Duodenal mucosa (tissue), 2 donors: ENCODE measurements at regions not wholly inside any gene's neighbourhood (a gene's known extent, or its start where the extent isn't known, plus 50 kb on each side); places are given as distances from the start of the nearest gene placed in this dataset.

ENCODE experiments used
- H3K27ac ChIP-seq: one replicate; pipeline ENCODE4 v1.7.0; 2013; ENCODE audit warnings: low read depth, low read length
- H3K27me3 ChIP-seq, 2 donors: one replicate each; pipeline ENCODE4 v1.7.0; 2013; ENCODE audit warnings: low read length in 2 of 2, control low read depth in 1 of 2; ENCODE audit not compliant: insufficient read depth in 2 of 2, control insufficient read depth in 1 of 2
- H3K36me3 ChIP-seq, 2 donors: one replicate each; pipeline ENCODE4 v1.7.0; 2013; ENCODE audit warnings: low read length in 2 of 2, control low read depth in 1 of 2; ENCODE audit not compliant: insufficient read depth in 2 of 2, control insufficient read depth in 1 of 2
- H3K4me1 ChIP-seq, 2 donors: one replicate each; pipeline ENCODE4 v1.7.0; 2013; ENCODE audit warnings: low read length in 2 of 2, control low read depth in 1 of 2; ENCODE audit not compliant: insufficient read depth in 2 of 2, control insufficient read depth in 1 of 2
- H3K4me3 ChIP-seq, 2 donors: one replicate each; pipeline ENCODE4 v1.7.0; 2013; ENCODE audit warnings: low read length in 2 of 2, low read depth in 1 of 2
- H3K9ac ChIP-seq, 2 donors: one replicate each; pipeline ENCODE4 v1.7.0; 2013; ENCODE audit warnings: low read length in 2 of 2, low read depth in 1 of 2
- H3K9me3 ChIP-seq, 2 donors: one replicate each; pipeline ENCODE4 v1.7.0; 2013; ENCODE audit warnings: low read length in 2 of 2, control low read depth in 1 of 2; ENCODE audit not compliant: control insufficient read depth in 1 of 2

- Histone ChIP-seq H3K4me3 (no peak overlapping the region), H3K27me3 (no peaks in the 10 kb centered on the region), H3K27ac (no peak overlapping the region), H3K9ac (no peak overlapping the region), H3K4me1 (peaks cover 0 to 7% of the 10 kb centered on the region in 2 donors), H3K36me3 (no peaks in the 10 kb centered on the region), H3K9me3 (no peaks in the 10 kb centered on the region)
Observed at GRCh38 chr13:73870970-73871935, 263.0 kb downstream of the KLF12 start.

GRCh38 chr13:73870036-73870741 is 264.0 kb downstream of the KLF12 start:
- H3K4me3 ChIP-seq = no peak overlapping the region
- peaks cover 0 to 7% of the 10 kb centered on the region in 2 donors for H3K4me1 ChIP-seq
- no peaks in the 10 kb centered on the region for H3K9me3 ChIP-seq
- no peaks in the 10 kb centered on the region for H3K36me3 ChIP-seq
- H3K27me3 ChIP-seq = no peaks in the 10 kb centered on the region
- no peak overlapping the region for H3K27ac ChIP-seq
- no peak overlapping the region for H3K9ac ChIP-seq

- Histone ChIP-seq H3K4me3 (no peak overlapping the region), H3K27ac (no peak overlapping the region), H3K9me3 (no peaks in the 10 kb centered on the region), H3K4me1 (no peaks in the 10 kb centered on the region), H3K27me3 (no peaks in the 10 kb centered on the region), H3K36me3 (no peaks in the 10 kb centered on the region), H3K9ac (no peak overlapping the region)
Observed at GRCh38 chr13:73865027-73865426, 269.2 kb downstream of the KLF12 start.

- no peak overlapping the region for H3K4me3 ChIP-seq
- no peaks in the 10 kb centered on the region for H3K27me3 ChIP-seq
- no peak overlapping the region for H3K27ac ChIP-seq
- H3K9ac ChIP-seq = no peak overlapping the region
- H3K9me3 ChIP-seq = no peaks in the 10 kb centered on the region
- no peaks in the 10 kb centered on the region for H3K36me3 ChIP-seq
- no peaks in the 10 kb centered on the region for H3K4me1 ChIP-seq
Observed at GRCh38 chr13:73861136-73861535, 273.1 kb downstream of the KLF12 start.

DNA sequence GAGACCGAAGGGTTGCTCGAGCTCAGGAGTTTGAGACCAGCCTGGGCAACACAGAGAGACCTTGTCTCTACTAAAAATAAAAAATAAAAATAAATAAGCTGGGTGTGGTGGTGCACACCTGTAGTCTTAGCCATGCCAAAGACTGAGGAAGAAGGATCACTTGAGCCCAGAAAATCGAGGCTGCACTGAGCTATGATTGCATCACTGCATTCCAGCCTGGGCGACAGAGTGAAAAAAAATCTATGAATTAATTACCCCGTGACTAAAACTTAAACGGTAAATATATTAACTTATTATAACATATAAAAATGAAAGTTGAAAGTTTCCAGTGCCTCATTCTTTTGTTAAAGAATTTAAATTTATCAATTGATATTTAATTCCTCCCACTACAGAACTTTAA is 273.7 kb downstream of the KLF12 start:
- no peak overlapping the region for H3K27ac ChIP-seq
- no peaks in the 10 kb centered on the region for H3K27me3 ChIP-seq

GRCh38 chr13:73859841-73860240 is 274.4 kb downstream of the KLF12 start:
- H3K27me3 ChIP-seq = no peaks in the 10 kb centered on the region
- H3K4me3 ChIP-seq = no peak overlapping the region
- no peaks in the 10 kb centered on the region for H3K4me1 ChIP-seq
- no peak overlapping the region for H3K27ac ChIP-seq
- H3K9ac ChIP-seq = no peak overlapping the region
- no peaks in the 10 kb centered on the region for H3K9me3 ChIP-seq
- no peaks in the 10 kb centered on the region for H3K36me3 ChIP-seq

More for the DNA sequence above, 273.7 kb downstream of the KLF12 start:
- Histone ChIP-seq H3K36me3 (no peaks in the 10 kb centered on the region), H3K9ac (no peak overlapping the region), H3K4me1 (no peaks in the 10 kb centered on the region), H3K9me3 (no peaks in the 10 kb centered on the region), H3K4me3 (no peak overlapping the region)

DNA sequence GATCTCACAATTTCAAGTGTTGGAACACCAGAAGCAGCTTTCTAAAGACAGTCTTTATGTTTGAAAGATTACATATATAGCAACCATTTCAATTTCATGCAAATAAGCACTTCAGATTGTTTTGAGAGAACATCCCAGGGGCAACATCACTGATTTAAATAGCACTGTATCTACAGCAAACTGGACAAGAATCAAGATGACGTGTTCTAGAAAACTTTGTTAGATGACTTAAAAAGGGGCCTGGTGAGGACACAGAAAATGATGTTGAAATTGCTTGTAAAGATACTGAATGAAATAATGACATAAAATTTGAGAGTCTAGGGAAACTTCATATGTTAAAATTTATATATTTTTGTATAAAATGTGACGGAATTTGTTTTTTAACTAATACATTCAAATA is 277.1 kb downstream of the KLF12 start:
- no peaks in the 10 kb centered on the region for H3K36me3 ChIP-seq
- no peak overlapping the region for H3K4me3 ChIP-seq
- no peaks in the 10 kb centered on the region for H3K27me3 ChIP-seq
- no peaks in the 10 kb centered on the region for H3K4me1 ChIP-seq
- H3K9me3 ChIP-seq = no peaks in the 10 kb centered on the region
- H3K9ac ChIP-seq = no peak overlapping the region
- H3K27ac ChIP-seq = no peak overlapping the region

DNA sequence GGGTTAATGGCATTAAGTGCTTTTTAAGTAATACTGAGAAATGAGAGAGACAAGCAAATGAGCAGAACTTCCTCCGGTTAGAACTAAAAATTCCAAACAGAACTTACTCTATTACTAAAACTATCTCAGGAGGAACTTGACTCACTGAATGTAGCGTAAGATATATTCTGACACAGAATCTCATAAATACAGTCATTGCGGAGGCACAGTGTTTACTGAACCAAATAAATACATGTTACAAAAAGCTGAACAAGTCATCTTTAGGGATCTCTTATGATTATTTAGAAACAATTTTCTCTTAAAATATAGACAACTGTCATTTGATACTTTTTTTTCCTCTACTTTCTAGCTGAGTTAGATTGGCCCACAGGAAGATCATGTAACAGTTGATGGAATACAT is 283.1 kb downstream of the KLF12 start:
- Histone ChIP-seq H3K4me1 (no peaks in the 10 kb centered on the region), H3K27me3 (no peaks in the 10 kb centered on the region), H3K27ac (no peak overlapping the region), H3K4me3 (no peak overlapping the region), H3K9me3 (no peaks in the 10 kb centered on the region), H3K9ac (no peak overlapping the region), H3K36me3 (no peaks in the 10 kb centered on the region)

DNA sequence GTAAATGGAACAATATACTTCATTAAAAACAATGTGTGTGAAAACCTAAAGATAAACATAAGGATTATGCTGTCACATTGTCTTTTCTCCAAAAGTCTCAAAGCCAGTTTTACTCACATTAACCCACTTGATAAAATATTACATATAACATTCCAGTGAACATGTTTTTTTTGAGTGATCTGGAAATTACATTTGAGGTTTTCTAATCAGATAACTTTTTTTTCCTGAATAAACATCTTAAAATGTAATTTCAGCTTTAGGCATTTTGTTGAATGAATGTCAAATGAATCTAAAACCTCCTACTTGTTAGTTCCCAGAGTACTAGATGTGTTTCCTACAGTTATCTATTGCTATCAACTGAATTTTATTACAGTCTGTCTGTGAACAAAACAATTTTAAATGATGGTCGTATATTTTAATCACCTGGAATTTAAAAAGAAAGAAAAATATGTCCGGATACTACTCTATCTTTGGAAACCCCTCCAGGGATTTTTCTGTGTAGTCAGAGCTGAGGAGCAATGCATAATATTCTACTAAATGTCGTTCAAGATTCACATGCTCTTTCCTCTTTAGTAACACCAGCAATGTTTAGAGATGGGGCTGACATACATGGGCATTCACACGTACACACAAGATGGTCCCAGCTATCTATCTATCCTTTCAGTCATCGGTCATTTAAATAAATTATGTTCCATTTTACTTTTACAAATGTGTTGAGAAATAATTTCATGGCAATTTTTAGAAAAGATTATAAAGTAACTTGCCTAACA is 283.9 kb downstream of the KLF12 start:
- Histone ChIP-seq H3K36me3 (no peaks in the 10 kb centered on the region), H3K4me1 (no peaks in the 10 kb centered on the region), H3K9me3 (no peaks in the 10 kb centered on the region), H3K27me3 (no peaks in the 10 kb centered on the region), H3K27ac (no peak overlapping the region), H3K4me3 (no peak overlapping the region), H3K9ac (no peak overlapping the region)

DNA sequence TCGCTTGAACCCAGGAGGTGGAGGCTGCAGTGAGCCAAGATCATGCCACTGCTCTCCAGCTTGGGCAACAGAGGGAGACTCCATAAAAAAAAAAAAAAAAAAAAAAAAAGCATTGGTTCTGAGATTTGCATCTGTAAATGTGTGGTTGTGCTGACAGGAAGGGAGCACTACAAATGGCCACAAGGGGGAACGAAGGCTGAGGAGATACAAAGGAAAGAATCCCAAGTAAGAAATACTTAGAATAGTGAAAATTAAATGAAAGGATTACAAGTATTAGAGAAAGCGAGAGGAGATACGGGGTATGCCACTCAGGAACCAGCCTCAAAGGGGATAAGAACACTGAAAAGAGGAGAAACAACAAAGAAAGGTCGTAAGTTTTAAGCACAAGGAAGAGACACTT is 284.9 kb downstream of the KLF12 start:
- no peaks in the 10 kb centered on the region for H3K9me3 ChIP-seq
- no peaks in the 10 kb centered on the region for H3K4me1 ChIP-seq
- H3K9ac ChIP-seq = no peak overlapping the region
- no peak overlapping the region for H3K27ac ChIP-seq
- no peaks in the 10 kb centered on the region for H3K27me3 ChIP-seq
- H3K36me3 ChIP-seq = no peaks in the 10 kb centered on the region
- H3K4me3 ChIP-seq = no peak overlapping the region
